ENCODE measurements at regions not wholly inside any gene's neighbourhood (a gene's known extent, or its start where the extent isn't known, plus 50 kb on each side); places are given as distances from the start of the nearest gene placed in this dataset.
"Not testable (repeated sequence)": the region's sequence is repeated elsewhere in the genome, so short reads cannot be mapped to it uniquely, and the experiment has no call there.

GRCh38 chr5:124872086-124872485 is 125.6 kb upstream of the ZNF608 start:
- no peak for DNase-seq (ENCODE audit: low spot score)

- DNase-seq (ENCODE audit: low spot score): no peak
Observed at GRCh38 chr5:124872615-124873014, 126.2 kb upstream of the ZNF608 start.

GRCh38 chr5:124873188-124873587 is 126.7 kb upstream of the ZNF608 start:
- no peak for DNase-seq (ENCODE audit: low spot score)

GRCh38 chr5:124873713-124874112 is 127.3 kb upstream of the ZNF608 start:
- no peak for DNase-seq (ENCODE audit: low spot score)

- no peak for DNase-seq (ENCODE audit: low spot score)
Observed at GRCh38 chr5:124876566-124876965, 130.1 kb upstream of the ZNF608 start.

- DNase-seq (ENCODE audit: low spot score): no peak
Observed at GRCh38 chr5:124876983-124877382, 130.5 kb upstream of the ZNF608 start.

- DNase-seq (ENCODE audit: low spot score): no peak
Observed at GRCh38 chr5:124877501-124878146, 131.2 kb upstream of the ZNF608 start.

- no peak for DNase-seq (ENCODE audit: low spot score)
Observed at GRCh38 chr5:124878583-124879342, 132.3 kb upstream of the ZNF608 start.

GRCh38 chr5:124880903-124881697 is 134.7 kb upstream of the ZNF608 start:
- DNase-seq (ENCODE audit: low spot score): no peak

GRCh38 chr5:124883681-124884080 is 137.2 kb upstream of the ZNF608 start:
- DNase-seq (ENCODE audit: low spot score): no peak

GRCh38 chr5:124884114-124884513 is 137.7 kb upstream of the ZNF608 start:
- no peak for DNase-seq (ENCODE audit: low spot score)

- no peak for DNase-seq (ENCODE audit: low spot score)
Observed at GRCh38 chr5:124885490-124885889, 139.1 kb upstream of the ZNF608 start.

- no peak for DNase-seq (ENCODE audit: low spot score)
Observed at GRCh38 chr5:124887223-124887622, 140.8 kb upstream of the ZNF608 start.

GRCh38 chr5:124888050-124888506 is 141.6 kb upstream of the ZNF608 start:
- DNase-seq (ENCODE audit: low spot score): no peak

GRCh38 chr5:124888622-124889485 is 142.4 kb upstream of the ZNF608 start:
- no peak for DNase-seq (ENCODE audit: low spot score)

- no peak for DNase-seq (ENCODE audit: low spot score)
Observed at GRCh38 chr5:124889486-124889825, 143.0 kb upstream of the ZNF608 start.

GRCh38 chr5:124889850-124890249 is 143.4 kb upstream of the ZNF608 start:
- DNase-seq (ENCODE audit: low spot score): no peak

- DNase-seq (ENCODE audit: low spot score): not testable (repeated sequence)
Observed at GRCh38 chr5:124890442-124890841, 144.0 kb upstream of the ZNF608 start.

GRCh38 chr5:124891179-124891578 is 144.7 kb upstream of the ZNF608 start:
- DNase-seq (ENCODE audit: low spot score): no peak

- no peak for DNase-seq (ENCODE audit: low spot score)
Observed at GRCh38 chr5:124892185-124892848, 145.9 kb upstream of the ZNF608 start.

GRCh38 chr5:124894541-124894940 is 148.1 kb upstream of the ZNF608 start:
- no peak for DNase-seq (ENCODE audit: low spot score)
